SK-N-MC (cell line): ENCODE measurements at regions not wholly inside any gene's neighbourhood (a gene's known extent, or its start where the extent isn't known, plus 50 kb on each side); places are given as distances from the start of the nearest gene placed in this dataset.

Source experiments
- EZH2 ChIP-seq: fragments of 200-600 bp; sonication (generic); IDR thresholded peaks from one replicate; pipeline ENCODE4 v1.6.1; 2017; ENCODE audit warnings: antibody characterized with exemption
- FOXP2 ChIP-seq: optimal IDR thresholded peaks from 2 replicates; pipeline ENCODE3; 2011; ENCODE audit warnings: mild to moderate bottlenecking, moderate library complexity; ENCODE audit not compliant: insufficient read depth; ENCODE audit errors: extremely low read length, control extremely low read depth
- POLR2AphosphoS5 ChIP-seq: IDR thresholded peaks from 2 replicates; pipeline ENCODE4 v1.6.1; 2012; ENCODE audit warnings: mild to moderate bottlenecking, low read depth, low read length, borderline replicate concordance

DNA sequence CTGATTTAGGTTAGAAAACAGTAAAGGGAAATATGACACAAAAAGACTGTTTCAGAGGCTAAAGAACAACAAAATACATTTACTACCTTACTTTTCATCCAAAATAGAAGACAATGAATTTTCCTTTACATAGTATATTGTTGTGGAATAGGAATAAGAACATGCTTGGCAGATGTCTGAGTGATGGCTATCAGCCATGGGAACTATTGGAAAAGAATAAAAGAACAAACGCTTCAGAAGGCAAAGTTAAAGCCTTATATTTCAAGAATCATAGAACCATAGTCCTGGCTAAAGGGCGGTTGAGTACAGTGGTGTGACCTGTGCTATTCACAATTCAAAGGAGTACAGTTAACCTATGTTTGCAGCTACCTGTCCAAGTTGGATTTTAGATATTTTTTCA is 73.9 kb upstream of the NRXN1 start:
- TF ChIP-seq FOXP2: no peak
- no peak for TF ChIP-seq EZH2
- TF ChIP-seq POLR2AphosphoS5: no peak
